Uterus (tissue), 2 donors: ENCODE measurements at regions not wholly inside any gene's neighbourhood (a gene's known extent, or its start where the extent isn't known, plus 50 kb on each side); places are given as distances from the start of the nearest gene placed in this dataset.

Source experiments
- CTCF ChIP-seq, 4 experiments: fragments of 200-600 bp in 2 of 4; fragments of 450-650 bp in 2 of 4; sonication (generic) in 2 of 4; IDR thresholded peaks; one replicate each; pipeline ENCODE4 v1.5.1; 2016 to 2019; ENCODE audit warnings: antibody characterized with exemption in 4 of 4, mild to moderate bottlenecking in 2 of 4, moderate library complexity in 1 of 4
- POLR2A ChIP-seq, 2 donors: fragments of 450-650 bp; IDR thresholded peaks; one replicate each; pipeline ENCODE4 v1.6.1; 2016; ENCODE audit warnings: antibody characterized with exemption in 2 of 2, mild to moderate bottlenecking in 1 of 2, moderate library complexity in 1 of 2

DNA sequence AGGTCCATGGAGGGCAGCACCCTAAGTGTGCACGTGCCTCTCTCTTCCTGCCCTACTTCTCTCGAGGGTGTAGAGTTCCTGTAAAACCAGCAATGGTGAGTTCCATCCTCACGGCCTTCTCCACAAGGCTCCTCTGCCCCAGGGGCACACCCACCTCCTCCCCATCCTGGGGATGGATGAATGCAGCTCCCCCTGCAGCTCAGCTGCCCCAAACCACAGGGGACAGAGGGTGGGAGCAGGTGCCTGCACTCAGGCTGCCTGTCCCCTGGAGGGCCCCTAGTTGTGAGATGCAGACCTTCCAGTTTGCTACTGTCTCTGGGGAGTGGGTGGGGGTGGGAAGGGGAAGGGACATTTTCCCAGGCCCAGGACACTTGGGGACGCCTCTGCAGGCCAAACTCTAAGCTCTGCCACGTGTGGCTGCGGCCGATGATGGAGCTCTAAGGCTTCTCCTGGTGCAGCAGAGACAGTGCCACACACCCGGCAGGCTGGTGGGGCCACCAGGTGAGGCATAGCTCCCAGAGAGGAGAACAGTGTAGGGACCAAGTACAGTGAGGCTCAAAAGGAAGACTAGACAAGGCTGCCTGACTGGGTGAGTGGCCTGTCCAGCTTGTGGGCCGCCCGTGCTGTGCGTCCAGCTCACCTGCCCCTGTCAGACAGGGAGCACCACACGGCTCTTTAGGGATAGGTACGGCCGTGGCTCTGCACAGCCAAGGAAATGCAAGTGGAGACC is 540.9 kb downstream of the TBC1D22A start:
- TF ChIP-seq CTCF (IDR thresholded peaks at IDR 0.05) (no peak), POLR2A (IDR thresholded peaks at IDR 0.05) (no peak)
